Heart left ventricle (tissue), 16 donors: ENCODE measurements at regions not wholly inside any gene's neighbourhood (a gene's known extent, or its start where the extent isn't known, plus 50 kb on each side); places are given as distances from the start of the nearest gene placed in this dataset.
"Not testable (repeated sequence)": the region's sequence is repeated elsewhere in the genome, so short reads cannot be mapped to it uniquely, and the experiment has no call there.

Source experiments
- ATAC-seq, 4 donors: fragments of 200-7000 bp; cut with Tn5 transposase; one replicate each; pipeline ENCODE4 v1.9.1; 2020 to 2022; ENCODE audit warnings: moderate library complexity in 4 of 4, mild to moderate bottlenecking in 3 of 4, moderate number of reproducible peaks in 1 of 4
- DNase-seq, 5 donors: peaks; one replicate each; pipeline ENCODE4 v3.0.0-alpha.2; 2020
- H3K27ac ChIP-seq, 12 donors: fragments of 200-600 bp; sonication (generic) in 4 of 12; one replicate each; pipeline versions ENCODE4 v1.5.0 to v1.8.0; 2016 to 2022; ENCODE audit warnings: mild to moderate bottlenecking in 2 of 12
- H3K27me3 ChIP-seq, 9 donors: fragments of 200-600 bp; sonication (generic) in 2 of 9; one replicate each; pipeline versions ENCODE4 v1.5.1 to v1.8.0; 2016 to 2022; ENCODE audit warnings: mild to moderate bottlenecking in 3 of 9
- H3K36me3 ChIP-seq, 9 donors: fragments of 200-600 bp; sonication (generic) in 2 of 9; one replicate each; pipeline versions ENCODE4 v1.5.0 to v1.8.0; 2018 to 2022; ENCODE audit warnings: mild to moderate bottlenecking in 2 of 9
- H3K4me1 ChIP-seq, 12 donors: fragments of 200-600 bp; sonication (generic) in 4 of 12; one replicate each; pipeline versions ENCODE4 v1.5.0 to v1.8.0; 2016 to 2022; ENCODE audit warnings: mild to moderate bottlenecking in 3 of 12
- H3K4me3 ChIP-seq, 12 donors: fragments of 200-600 bp; sonication (generic) in 4 of 12; one replicate each; pipeline versions ENCODE4 v1.5.0 to v1.8.0; 2017 to 2022; ENCODE audit warnings: mild to moderate bottlenecking in 9 of 12, moderate library complexity in 4 of 12
- H3K9me3 ChIP-seq, 12 donors: fragments of 200-600 bp; sonication (generic) in 4 of 12; one replicate each; pipeline versions ENCODE4 v1.5.0 to v1.8.0; 2016 to 2022; ENCODE audit warnings: mild to moderate bottlenecking in 1 of 12
- POLR2A ChIP-seq, 2 donors: fragments of 450-650 bp; IDR thresholded peaks; one replicate each; pipeline ENCODE4 v1.6.1; 2017; ENCODE audit warnings: antibody characterized with exemption in 2 of 2, mild to moderate bottlenecking in 2 of 2, moderate library complexity in 2 of 2
- WGBS, 4 donors: extraction: QIAGEN DNeasy Blood & Tissue Kit in 2 of 4; methylation state at CpG; one replicate each; pipeline versions ENCODE4 v1.1.5 to v1.1.7; 2013 to 2018; 5-methylcytosine and 5-hydroxymethylcytosine counted together
- intact Hi-C, 10 donors: fragments of 100-400 bp; cut with DNase I; formaldehyde crosslinking; loops; one replicate each; pipeline versions ENCODE4 v1.11.1 to v1.14.2; 2022
- TF ChIP-seq, protein P1 (sequence below), 12 donors: fragments of 200-600 bp; sonication (generic) in 4 of 12; IDR thresholded peaks; one replicate each; pipeline versions ENCODE4 v1.5.0 to v1.8.0; 2018 to 2022; ENCODE audit warnings: antibody characterized with exemption in 12 of 12, mild to moderate bottlenecking in 5 of 12
- donor health status: ischemic (EF 13 %, LVEDD 7.1; RV severe dilation, severe dysfunction).
- donor health status: healthy with polysubstance abuse.
- donor health status: DM: no; HTN: yes; CAD: no.
- donor health status: DM: no; HTN: no; CAD: no.
- donor health status: ischemic (EF 25% LVEDD 6.9; RV normal size, moderate dysfunction).
- donor health status: ischemic (EF 25% LVEDD 5.7; RV mildly dilated, moderate dysfunction).
- donor health status: healthy.
- donor health status: DM: yes; HTN: yes; CAD: no.
- donor health status: ischemic (EF 35%, LVEDD 5.7; RV mildly dilated, moderate dysfunction).
- donor health status: nonischemic (EF 11% LVEDD 7.7; RV severe dilation, severe dysfunction).
- donor health status: DM: yes; HTN: yes; CAD: no.
- donor health status: PGD.
- donor health status: ischemic (EF 29% LVEDD 5.4; RV normal size, mild dysfunction).
- donor health status: nonischemic (EF 23%, LVEDD 6.1; RV moderate dilation, normal function).

DNA sequence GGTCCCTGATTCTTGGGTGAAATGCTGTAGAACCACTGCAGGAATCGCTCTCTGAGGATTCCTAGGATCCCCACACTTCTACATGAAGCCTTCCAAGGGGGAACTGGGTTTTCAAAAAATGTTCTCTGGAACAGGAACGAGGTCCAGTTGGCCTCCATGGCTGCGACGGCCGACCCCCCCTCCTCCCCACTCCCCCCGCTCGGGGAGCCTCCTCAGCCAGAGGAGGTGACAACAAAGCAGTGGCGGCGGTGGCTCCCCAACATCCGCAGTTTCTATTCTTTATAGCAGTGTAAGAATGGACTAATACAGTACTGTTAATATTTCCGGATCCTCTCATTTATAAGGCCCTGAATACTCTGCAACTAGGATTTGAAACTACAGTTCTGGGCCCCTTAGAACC lies 84.0 kb upstream of the PLAAT1 start:
- WGBS, 4 donors, result 82 to 85% (median 84%) methylated on average over 11 of the region's 11 CpGs
- no peak for ATAC-seq
- no peak for DNase-seq
- no peaks in the 10 kb centered on the region for H3K27me3 ChIP-seq
- no peaks in the 10 kb centered on the region for H3K9me3 ChIP-seq
- TF ChIP-seq POLR2A (IDR thresholded peaks at IDR 0.05), result no peak
- TF ChIP-seq, protein P1, sequence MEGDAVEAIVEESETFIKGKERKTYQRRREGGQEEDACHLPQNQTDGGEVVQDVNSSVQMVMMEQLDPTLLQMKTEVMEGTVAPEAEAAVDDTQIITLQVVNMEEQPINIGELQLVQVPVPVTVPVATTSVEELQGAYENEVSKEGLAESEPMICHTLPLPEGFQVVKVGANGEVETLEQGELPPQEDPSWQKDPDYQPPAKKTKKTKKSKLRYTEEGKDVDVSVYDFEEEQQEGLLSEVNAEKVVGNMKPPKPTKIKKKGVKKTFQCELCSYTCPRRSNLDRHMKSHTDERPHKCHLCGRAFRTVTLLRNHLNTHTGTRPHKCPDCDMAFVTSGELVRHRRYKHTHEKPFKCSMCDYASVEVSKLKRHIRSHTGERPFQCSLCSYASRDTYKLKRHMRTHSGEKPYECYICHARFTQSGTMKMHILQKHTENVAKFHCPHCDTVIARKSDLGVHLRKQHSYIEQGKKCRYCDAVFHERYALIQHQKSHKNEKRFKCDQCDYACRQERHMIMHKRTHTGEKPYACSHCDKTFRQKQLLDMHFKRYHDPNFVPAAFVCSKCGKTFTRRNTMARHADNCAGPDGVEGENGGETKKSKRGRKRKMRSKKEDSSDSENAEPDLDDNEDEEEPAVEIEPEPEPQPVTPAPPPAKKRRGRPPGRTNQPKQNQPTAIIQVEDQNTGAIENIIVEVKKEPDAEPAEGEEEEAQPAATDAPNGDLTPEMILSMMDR (IDR thresholded peaks at IDR 0.05), result no peak
- H3K36me3 ChIP-seq, result no peaks in the 10 kb centered on the region
- intact Hi-C loops, result no loop called here
- no peak overlapping the region for H3K27ac ChIP-seq
- peaks cover 0 to 12% (median 0%) of the 10 kb centered on the region in 12 donors for H3K4me1 ChIP-seq
- no peak overlapping the region for H3K4me3 ChIP-seq

DNA sequence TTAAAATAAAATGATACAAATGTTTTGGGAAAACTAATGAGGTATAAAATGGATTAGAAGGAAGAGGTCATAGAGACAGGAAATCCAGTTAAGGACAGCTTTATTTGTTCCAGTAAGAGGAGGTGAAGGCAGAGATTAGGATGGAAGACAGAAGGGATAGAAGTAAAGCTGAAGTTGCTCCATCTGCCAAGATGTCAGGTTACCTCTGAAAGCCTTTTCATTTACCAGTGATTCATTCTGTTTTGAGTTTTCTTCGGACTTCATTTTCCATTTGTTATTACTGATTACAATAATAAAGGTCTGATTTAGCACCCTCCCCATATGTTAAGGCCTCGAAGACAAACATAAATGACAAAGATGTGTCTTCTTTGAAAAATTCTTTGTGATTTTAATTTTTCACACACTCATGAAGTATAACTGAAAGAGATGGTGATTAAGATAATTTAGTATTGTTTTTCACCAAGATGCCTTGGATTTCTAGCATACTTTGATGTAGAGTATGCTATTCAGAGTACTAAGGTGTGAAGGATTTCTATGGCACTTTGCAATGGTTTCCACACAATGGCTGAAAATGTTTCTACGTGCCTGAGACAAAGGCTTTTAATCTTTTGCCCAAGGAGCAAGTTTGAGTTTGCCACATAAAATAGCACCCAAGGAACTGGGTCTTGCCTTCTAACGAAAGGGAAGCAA lies 75.4 kb upstream of the PLAAT1 start:
- H3K9me3 ChIP-seq, result no peaks in the 10 kb centered on the region
- WGBS, 4 donors, result 70 to 77% (median 71%) methylated on average over 4 of the region's 4 CpGs; no CpG with 5 or more reads in 1 of the 4 donors
- H3K36me3 ChIP-seq, result no peaks in the 10 kb centered on the region
- TF ChIP-seq, protein P1 (IDR thresholded peaks at IDR 0.05), result no peak
- no peak for TF ChIP-seq POLR2A (IDR thresholded peaks at IDR 0.05)
- H3K27me3 ChIP-seq, result peaks cover 0 to 4% (median 0%) of the 10 kb centered on the region in 9 donors
- no peak overlapping the region for H3K27ac ChIP-seq
- no peak for DNase-seq
- ATAC-seq, result no peak
- no peaks in the 10 kb centered on the region for H3K4me1 ChIP-seq
- H3K4me3 ChIP-seq, result no peak overlapping the region
- intact Hi-C loops, result no loop called here

DNA sequence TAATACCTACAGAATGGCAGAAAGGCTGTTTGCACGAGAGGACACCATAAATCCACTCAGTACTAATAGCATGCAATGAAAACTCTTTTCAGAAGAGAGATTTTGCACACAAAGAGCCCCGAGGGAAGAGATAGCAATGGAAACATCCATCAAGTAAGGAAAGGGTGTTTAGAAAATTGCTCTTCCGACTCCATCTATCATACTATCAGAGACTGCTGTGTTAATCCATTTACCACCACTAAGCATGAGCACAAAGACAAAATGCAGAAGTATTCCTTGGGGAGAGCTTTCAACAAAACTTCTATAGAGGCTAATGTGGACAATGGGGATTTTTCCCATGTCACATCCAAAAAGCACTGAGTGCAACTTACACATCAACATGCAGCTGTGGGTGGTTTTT lies 72.1 kb upstream of the PLAAT1 start:
- no peak for DNase-seq
- WGBS, 4 donors, result 39 to 67% (median 48%) methylated on average over 3 of the region's 3 CpGs
- ATAC-seq, result no peak

DNA sequence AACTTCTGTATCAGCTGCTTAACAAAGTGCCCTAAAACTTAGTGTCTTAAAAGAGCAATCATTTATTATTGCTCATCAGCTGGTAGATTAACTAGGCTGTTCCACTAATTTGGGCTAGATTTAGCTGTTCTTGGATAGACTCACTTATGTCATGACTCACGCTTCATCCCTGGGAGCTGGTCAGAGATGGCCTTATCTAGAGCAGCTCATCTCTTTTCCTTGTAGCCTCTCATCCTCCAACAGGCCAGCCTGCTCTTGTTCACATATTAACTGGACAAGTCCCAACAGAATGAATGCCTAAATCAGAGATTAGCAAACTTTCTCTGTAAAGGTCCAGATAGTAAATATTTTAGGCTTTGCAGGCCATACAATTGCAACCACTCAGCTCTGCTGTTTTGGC lies 66.9 kb upstream of the PLAAT1 start:
- Histone ChIP-seq H3K36me3 (no peaks in the 10 kb centered on the region), H3K27ac (no peak overlapping the region), H3K4me3 (no peak overlapping the region), H3K4me1 (no peaks in the 10 kb centered on the region), H3K9me3 (no peaks in the 10 kb centered on the region), H3K27me3 (no peaks in the 10 kb centered on the region)
- DNase-seq (no peak), ATAC-seq (no peak)
- 72 to 86% (median 78%) methylated on average over 1 of the region's 1 CpG for WGBS, 4 donors
- TF ChIP-seq, protein P1 (IDR thresholded peaks at IDR 0.05), result no peak
- TF ChIP-seq POLR2A (IDR thresholded peaks at IDR 0.05), result no peak
- intact Hi-C loops, result no loop called here

More for the DNA sequence above, 72.1 kb upstream of the PLAAT1 start:
- Histone ChIP-seq H3K4me1 (no peaks in the 10 kb centered on the region), H3K36me3 (no peaks in the 10 kb centered on the region), H3K27ac (no peak overlapping the region), H3K27me3 (peaks cover 0 to 4% (median 0%) of the 10 kb centered on the region in 9 donors), H3K9me3 (no peaks in the 10 kb centered on the region), H3K4me3 (no peak overlapping the region)
- intact Hi-C loops, result no loop called here
- TF ChIP-seq, protein P1 (IDR thresholded peaks at IDR 0.05), result no peak

DNA sequence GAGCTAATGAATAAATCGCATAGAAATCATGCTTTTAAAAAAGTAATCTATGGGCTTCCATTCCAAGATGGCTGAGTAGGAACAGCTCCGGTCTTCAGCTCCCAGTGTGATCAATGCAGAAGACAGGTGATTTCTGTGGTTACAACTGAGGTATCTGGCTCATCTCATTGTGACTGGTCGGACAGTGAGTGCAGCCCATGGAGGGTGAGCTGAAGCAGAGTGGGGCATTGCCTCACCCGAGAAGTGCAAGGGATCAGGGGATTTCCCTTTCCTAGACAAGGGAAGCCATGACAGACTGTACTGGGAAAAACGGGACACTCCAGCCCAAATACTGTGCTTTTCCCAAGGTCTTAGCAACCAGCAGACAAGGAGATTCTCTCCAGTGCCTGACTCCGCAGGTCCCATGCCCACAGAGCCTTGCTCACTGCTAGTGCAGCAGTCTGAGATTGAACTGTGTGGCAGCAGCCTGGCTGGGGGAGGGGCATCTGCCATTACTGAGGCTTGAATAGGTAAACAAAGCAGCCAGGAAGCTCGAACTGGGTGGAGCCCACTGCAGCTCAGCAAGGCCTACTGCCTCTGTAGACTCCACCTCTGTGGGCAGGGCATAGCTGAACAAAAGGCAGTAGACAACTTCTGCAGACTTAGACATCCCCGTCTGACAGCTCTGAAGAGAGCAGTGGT lies 61.5 kb upstream of the PLAAT1 start:
- 83 to 87% (median 84%) methylated on average over 7 to 8 of the region's 8 CpGs for WGBS, 4 donors
- ATAC-seq, H3K9me3 ChIP-seq, H3K27me3 ChIP-seq, H3K4me3 ChIP-seq, H3K27ac ChIP-seq, H3K4me1 ChIP-seq, DNase-seq, H3K36me3 ChIP-seq: not testable (repeated sequence)
- intact Hi-C loops, result loop anchor here in 2 of 10 donors (2.0 to 10.0 kb wide), 2 partner anchors 45 to 365 kb away; no protein-coding TSS in a partner anchor
